IPS-11a (cell line): ENCODE measurements at regions not wholly inside any gene's neighbourhood (a gene's known extent, or its start where the extent isn't known, plus 50 kb on each side); places are given as distances from the start of the nearest gene placed in this dataset.
"Not testable (repeated sequence)": the region's sequence is repeated elsewhere in the genome, so short reads cannot be mapped to it uniquely, and the experiment has no call there.

ENCODE experiments used
- H3K4me3 ChIP-seq: one replicate; pipeline ENCODE4 v1.5.1; 2013; ENCODE audit warnings: low read depth, low read length, control low read depth

- no peak overlapping the region for H3K4me3 ChIP-seq
These were observed 257.0 kb upstream of the CPHXL start for GRCh38 chr16:75983296-75983695.

- no peak overlapping the region for H3K4me3 ChIP-seq
These were observed 257.6 kb upstream of the CPHXL start for GRCh38 chr16:75983741-75984381.

- H3K4me3 ChIP-seq: no peak overlapping the region
These were observed 261.0 kb upstream of the CPHXL start for GRCh38 chr16:75987323-75987722.

DNA sequence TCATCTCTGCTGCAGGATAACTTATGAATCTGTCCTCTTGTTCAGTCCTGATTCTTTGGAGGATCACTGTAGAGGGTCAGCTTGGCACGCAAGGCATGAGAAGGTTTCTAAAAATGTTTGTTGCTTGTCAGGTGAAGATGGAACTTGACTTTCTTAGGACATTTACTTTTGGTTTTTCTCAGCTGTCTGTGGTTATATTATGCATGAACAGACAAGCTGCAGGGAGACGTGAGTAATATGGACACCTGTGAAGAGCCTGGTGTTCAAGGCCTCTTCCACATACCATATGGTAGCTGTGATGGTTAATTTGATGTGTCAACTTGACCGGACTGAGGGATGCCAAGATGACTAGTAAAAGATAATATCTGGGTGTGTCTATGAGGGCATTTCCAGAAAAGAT lies 270.2 kb upstream of the CPHXL start:
- H3K4me3 ChIP-seq: no peak overlapping the region

GRCh38 chr16:75997606-75998005 lies 271.3 kb upstream of the CPHXL start:
- no peak overlapping the region for H3K4me3 ChIP-seq

GRCh38 chr16:76007645-76008044 lies 269.6 kb upstream of the CNTNAP4 start:
- no peak overlapping the region for H3K4me3 ChIP-seq

- H3K4me3 ChIP-seq: no peak overlapping the region
These were observed 253.4 kb upstream of the CNTNAP4 start for GRCh38 chr16:76023835-76024234.

DNA sequence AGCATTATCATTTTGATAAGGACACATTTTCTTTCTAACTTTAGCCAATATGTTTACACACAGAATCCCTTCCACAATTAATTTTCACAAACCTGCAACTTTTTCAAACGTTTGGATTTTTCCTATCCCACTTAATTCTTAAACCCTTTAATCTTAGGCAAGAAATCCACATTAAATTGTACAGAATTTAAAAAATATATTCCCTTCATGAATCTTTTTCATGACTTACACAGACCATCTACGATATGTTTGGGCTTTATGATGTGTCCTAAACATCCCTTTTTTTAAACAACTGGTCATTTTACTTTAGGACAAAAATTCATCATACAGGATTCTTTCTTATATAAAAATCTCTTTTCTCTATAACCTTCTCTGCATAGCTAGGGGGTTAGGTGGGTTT lies 241.5 kb upstream of the CNTNAP4 start:
- H3K4me3 ChIP-seq: no peak overlapping the region

GRCh38 chr16:76038097-76038496 lies 239.1 kb upstream of the CNTNAP4 start:
- no peak overlapping the region for H3K4me3 ChIP-seq

DNA sequence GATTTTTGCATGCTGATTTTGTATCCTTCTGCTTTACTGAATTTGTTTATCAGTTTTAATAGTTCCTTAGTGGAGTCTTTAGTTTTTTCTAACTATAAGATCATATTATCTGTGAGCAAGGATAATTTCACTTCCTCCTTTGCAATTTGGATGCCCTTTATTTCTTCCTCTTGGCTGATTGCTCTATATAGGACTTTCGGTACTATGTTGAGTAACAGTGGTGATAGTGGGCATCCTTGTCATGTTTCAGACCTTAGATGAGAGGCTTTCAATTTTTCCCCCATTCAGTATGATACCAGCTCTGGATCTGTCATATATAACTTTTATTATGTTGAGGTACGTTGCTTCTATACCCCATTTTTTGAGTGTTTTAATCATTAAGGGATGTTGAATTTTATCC lies 224.5 kb upstream of the CNTNAP4 start:
- no peak overlapping the region for H3K4me3 ChIP-seq

DNA sequence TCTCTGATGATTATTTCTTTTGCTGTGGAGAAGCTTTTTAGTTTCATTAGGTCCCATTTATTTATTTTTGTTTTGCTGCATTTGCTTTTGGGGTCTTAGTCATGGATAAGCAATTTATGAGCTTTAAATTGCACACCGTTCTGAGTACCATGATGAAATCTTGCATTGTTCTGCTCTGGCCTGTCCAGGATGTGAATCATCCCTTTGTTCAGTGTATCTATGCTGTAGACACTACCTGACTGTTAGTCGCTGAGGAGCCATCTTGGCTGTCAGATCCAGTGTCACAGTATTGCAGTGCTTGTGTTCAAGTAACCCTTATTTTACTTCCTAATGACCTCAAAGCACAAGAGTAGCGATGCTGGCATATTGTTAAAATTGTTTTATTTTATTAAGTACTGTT lies 218.0 kb upstream of the CNTNAP4 start:
- H3K4me3 ChIP-seq: no peak overlapping the region

DNA sequence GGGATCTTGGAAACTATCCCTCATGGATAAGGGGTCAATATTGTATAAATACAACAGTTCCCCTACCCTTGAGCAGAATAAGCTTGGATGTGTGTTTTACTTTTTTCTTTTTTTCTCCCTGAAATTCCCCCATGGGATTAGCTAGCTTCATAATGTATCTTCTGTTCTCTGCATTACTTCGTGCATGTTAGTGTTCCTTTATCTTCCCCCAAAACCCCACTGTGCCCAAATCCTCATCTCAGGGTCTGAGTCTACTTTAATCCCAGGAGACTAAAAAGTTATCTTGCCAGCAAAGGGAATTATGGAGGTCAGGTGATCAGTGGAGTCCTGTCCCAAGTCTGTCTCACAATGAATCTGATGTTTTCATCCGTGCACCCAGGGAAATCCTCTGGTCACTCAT lies 217.5 kb upstream of the CNTNAP4 start:
- no peak overlapping the region for H3K4me3 ChIP-seq

DNA sequence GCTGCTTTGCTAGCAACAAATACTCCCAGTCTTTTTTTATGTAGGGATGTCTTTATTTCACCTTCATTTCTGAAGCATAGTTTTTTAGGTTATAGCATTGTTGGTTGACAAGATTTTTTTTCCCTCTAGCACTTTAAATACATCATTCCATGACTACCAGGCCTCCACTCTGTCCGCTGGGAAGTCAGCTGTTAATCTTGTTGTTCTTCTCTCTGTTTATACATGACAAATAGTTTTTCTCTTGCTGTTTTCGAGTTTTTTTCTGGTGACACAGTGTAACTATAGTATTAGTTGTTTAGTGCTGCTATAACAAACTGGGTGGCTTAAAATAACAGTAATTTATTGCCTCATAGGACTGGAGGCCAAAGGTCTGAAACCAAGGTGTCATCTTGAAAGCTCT lies 205.5 kb upstream of the CNTNAP4 start:
- no peak overlapping the region for H3K4me3 ChIP-seq

- H3K4me3 ChIP-seq: no peak overlapping the region
These were observed 195.2 kb upstream of the CNTNAP4 start for GRCh38 chr16:76081967-76082366.

GRCh38 chr16:76106647-76107046 lies 170.6 kb upstream of the CNTNAP4 start:
- no peak overlapping the region for H3K4me3 ChIP-seq

DNA sequence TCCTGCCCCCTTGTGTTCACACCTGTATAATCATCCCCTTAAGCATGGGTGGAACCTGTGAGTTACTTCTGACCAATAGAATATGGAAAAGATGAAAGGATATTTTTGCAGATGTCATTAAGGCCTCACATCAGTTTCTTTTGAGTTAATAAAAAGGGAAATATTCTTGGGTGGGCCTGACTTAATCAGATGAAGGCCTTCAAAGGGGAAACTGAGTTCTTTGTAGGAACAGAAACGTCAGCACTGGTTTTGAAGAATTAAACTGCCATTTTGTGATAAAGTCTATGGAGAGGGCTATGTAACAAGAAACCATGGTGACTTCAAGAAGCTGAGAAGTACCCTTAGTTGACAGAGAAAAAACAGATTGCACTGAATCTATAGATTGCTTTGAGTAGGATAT lies 168.7 kb upstream of the CNTNAP4 start:
- no peak overlapping the region for H3K4me3 ChIP-seq

GRCh38 chr16:76114681-76115080 lies 162.5 kb upstream of the CNTNAP4 start:
- no peak overlapping the region for H3K4me3 ChIP-seq

GRCh38 chr16:76118344-76118743 lies 158.9 kb upstream of the CNTNAP4 start:
- H3K4me3 ChIP-seq: no peak overlapping the region

GRCh38 chr16:76121636-76122035 lies 155.6 kb upstream of the CNTNAP4 start:
- H3K4me3 ChIP-seq: no peak overlapping the region

DNA sequence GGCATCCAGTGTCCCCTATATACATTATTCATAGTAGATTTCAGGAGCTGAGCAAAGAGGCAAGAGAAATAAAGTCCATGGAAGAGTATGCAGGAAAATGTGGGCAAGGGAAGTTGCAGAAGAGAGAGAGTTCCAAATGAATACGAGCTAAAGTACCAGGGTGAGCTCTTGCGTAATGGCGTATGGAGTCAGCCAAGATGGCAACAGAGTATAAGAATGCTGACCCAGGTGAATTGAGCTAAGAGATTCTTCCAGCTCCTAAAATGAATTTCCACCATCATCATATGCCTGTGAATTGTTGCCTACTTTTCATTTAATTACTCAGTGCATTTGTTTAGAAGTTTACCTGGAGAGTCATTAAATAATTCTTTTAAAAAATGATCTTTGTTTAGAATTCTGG lies 153.2 kb upstream of the CNTNAP4 start:
- no peak overlapping the region for H3K4me3 ChIP-seq

DNA sequence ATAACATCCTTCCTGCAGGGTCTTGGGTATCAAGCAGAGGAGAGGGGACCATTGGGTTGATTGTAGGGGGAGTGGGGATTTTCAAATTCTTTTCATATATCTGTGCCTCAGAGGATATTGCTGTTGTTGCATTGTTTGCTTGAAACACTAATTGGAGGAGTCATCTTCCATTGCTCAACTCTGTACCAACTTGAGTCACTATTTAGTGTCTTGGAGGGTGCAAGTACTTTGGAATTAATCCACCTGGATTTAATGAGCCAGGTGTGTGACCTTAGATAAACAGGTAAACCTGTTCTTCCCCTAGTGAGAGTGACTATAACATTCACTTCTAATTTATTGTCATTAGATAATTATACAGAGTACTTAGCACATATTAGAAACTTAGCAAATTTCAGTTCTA lies 151.3 kb upstream of the CNTNAP4 start:
- no peak overlapping the region for H3K4me3 ChIP-seq

- not testable (repeated sequence) for H3K4me3 ChIP-seq
These were observed 139.1 kb upstream of the CNTNAP4 start for GRCh38 chr16:76138056-76138455.

DNA sequence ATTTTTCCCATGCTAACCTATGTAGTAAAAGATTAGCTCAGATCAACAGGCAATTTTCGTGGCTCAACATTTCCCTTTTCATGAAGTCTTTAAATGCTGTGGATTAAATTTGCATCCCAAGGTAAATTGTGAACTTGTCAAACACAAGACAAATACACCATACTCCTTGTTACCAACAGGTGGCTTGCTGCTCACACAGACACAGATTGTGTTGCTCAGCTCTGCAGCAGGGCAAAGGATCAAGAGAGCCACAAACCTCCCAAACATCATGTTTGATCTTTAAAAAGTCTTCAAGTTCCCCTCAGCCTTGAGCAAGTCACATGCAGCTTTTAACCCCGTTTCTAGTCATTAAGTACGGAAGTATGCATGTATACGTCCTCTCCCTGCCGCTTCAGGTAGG lies 119.6 kb upstream of the CNTNAP4 start:
- no peak overlapping the region for H3K4me3 ChIP-seq
